ENCODE measurements at regions not wholly inside any gene's neighbourhood (a gene's known extent, or its start where the extent isn't known, plus 50 kb on each side); places are given as distances from the start of the nearest gene placed in this dataset.
"Not testable (repeated sequence)": the region's sequence is repeated elsewhere in the genome, so short reads cannot be mapped to it uniquely, and the experiment has no call there.

GRCh38 chr10:8310930-8311329 lies 256.4 kb downstream of the GATA3 start:
- DNase-seq (ENCODE audit: low spot score) = no peak

DNA sequence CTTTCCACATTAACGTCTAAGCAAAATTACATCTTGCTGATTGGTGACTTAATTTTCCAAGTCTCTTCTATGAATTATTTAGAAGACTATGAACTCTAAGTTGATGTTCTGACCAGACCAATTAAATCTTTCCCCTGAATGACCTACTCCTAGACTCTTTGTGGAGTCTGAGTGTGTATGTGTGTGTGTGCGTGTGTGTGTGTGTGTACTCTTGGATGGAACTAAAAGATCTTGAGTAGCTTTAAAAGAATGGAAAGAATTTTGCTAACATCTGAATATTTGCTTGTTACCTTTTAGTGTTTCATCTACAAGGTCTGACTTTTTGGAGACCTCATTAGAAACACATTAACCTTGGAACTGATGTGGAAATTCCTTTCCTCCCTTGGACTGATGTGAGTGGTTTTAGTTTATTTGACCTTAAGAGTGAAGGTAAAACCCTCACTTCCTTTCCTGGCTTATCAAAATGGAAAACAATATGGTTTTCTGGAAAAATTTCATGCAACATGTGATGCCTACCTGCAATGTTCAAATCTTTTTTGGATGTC lies 257.1 kb downstream of the GATA3 start:
- DNase-seq (ENCODE audit: low spot score) = no peak

GRCh38 chr10:8312079-8312478 lies 257.6 kb downstream of the GATA3 start:
- DNase-seq (ENCODE audit: low spot score) = no peak

DNA sequence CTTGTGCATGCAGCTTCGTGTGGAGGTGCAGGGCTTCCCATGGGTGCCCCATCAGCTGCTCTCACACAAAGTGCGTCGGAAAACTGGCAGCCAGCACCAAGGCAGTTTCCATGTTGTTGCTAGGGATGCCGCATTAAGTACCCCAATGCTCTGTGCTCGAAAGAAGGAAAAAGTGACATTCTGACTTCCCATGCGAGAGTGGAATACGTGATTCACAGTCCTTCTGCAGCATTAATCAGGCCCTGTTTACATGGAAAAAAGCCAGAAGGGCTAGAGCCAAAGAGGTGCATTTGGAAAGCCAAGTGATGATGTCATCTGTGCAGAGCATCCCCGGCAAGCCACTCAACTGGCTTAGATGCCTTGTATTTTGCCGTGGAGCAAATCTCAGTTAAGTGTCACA lies 258.3 kb downstream of the GATA3 start:
- no peak for DNase-seq (ENCODE audit: low spot score)

GRCh38 chr10:8314486-8314885 lies 260.0 kb downstream of the GATA3 start:
- DNase-seq (ENCODE audit: low spot score) = no peak

GRCh38 chr10:8315619-8316021 lies 261.1 kb downstream of the GATA3 start:
- no peak for DNase-seq (ENCODE audit: low spot score)

DNA sequence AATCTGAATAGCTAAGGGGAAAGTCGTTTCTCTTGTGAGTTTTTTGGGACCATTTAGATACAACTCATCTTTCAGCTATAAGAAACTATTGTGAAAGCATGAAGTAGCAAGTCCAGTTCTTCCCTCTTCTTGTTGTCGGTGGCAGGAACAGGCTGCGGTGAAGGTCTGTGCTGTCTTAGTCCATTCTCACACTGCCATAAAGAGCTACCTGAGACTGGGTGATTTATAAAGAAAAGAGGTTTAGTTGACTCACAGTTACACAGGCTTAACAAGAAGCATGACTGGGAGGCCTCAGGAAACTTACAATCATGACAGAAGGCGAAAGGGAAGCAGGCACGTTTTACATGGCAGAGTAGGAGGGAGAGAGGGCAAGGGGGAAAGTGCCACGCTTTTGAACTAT lies 261.8 kb downstream of the GATA3 start:
- DNase-seq (ENCODE audit: low spot score) = no peak

DNA sequence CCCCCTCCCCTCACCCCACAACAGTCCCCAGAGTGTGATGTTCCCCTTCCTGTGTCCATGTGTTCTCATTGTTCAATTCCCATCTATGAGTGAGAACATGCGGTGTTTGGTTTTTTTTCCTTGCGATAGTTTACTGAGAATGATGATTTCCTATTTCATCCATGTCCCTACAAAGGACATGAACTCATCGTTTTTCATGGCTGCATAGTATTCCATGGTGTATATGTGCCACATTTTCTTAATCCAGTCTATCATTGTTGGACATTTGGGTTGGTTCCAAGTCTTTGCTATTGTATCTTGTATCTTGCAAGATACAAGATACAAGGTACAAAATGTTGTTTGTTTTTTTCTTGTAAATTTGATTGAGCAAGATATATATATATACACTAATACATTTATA lies 263.9 kb downstream of the GATA3 start:
- DNase-seq (ENCODE audit: low spot score) = not testable (repeated sequence)

GRCh38 chr10:8318956-8319355 lies 264.5 kb downstream of the GATA3 start:
- no peak for DNase-seq (ENCODE audit: low spot score)

DNA sequence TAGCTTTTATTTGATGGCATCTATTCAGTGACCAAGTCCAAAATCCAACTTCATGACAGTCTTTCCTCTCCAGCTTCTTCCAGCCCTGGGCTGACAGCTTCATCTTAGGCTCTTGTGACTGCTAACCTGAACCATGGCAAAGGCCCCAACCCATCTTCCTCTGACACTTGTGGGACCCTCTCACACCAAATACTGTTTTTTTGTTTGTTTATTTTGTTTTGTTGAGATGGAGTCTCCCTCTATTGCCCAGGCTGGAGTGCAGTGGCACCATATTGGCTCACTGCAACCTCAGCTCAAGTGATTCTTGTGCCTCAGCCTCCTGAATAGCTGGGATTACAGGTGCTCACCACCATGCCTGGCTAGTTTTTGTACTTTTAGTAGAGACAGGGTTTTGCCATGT lies 265.2 kb downstream of the GATA3 start:
- no peak for DNase-seq (ENCODE audit: low spot score)

GRCh38 chr10:8321990-8322389 lies 267.5 kb downstream of the GATA3 start:
- DNase-seq (ENCODE audit: low spot score) = no peak

DNA sequence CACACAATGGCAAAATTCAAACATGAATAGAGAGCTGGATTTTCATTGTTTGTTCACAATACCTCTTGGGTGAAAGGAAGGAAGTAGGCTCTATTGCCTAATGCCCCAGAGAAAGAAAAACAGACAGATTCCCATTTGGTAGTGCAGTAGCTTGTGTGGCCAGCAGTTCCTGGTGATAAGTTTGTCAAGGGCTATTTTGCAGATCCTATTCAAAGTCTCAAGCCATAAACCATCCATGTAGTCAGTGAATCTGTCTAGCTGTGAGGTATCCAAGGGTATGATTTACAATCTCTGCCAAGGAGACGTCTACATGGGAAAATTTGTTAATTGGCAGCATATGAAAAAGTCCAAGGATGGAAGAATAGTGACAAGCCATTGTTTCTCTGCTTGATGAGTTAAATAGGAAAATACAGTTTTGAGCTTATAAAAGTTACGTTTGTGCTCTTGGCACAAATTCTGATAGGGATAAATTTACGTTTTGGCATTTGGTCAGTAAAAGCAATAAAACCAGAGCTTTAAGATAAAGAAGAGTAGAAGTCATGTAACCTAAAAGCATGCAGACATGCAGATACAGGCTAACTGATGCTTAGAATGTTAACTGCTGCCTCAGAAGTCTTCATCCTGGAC lies 269.1 kb downstream of the GATA3 start:
- no peak for DNase-seq (ENCODE audit: low spot score)

DNA sequence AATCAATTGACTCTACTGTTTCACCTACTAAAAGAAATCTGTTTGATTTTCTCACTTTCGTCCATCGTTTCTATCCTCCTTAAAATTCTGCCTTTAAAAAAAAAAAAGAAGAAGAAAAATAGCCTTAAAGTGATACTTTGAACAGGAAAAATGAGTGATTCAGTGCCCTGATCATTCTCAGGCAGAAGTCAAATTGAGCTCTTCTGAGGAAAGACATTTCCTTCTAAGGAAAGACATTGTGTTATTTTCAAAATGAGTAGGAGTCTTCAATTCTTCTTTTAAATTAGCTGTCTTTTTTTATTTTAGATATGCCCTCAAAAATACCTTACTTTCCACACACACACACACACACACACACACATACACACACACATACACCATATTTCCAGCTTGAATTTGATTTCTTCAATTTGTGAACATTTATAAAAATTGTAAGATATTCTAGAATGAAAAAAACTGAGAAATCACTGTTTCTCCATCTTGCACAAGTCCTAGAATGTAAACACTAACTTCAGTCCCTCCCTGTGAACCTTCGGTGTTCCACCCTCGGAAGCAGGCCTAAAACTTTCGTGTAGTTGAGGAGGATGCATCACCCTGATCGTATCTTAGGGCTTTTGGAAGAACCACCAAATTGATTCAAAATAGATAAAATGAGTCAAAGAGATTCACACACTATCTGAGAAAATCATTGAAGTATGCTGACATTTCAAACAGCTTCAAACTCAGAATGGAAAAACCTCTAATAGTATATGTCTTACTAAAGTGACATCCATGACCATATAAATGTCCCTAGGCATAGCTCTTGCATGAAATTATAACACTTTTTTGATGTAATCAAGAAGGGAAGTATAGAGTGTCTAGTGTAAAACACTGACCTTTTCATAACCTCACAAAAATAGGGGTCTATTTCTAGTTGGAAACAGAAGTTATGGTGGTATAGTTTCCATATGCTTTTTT lies 270.8 kb downstream of the GATA3 start:
- no peak for DNase-seq (ENCODE audit: low spot score)

GRCh38 chr10:8326396-8327139 lies 272.1 kb downstream of the GATA3 start:
- DNase-seq (ENCODE audit: low spot score) = no peak

- DNase-seq (ENCODE audit: low spot score) = no peak
Observed at GRCh38 chr10:8327140-8327423, 272.6 kb downstream of the GATA3 start.

- DNase-seq (ENCODE audit: low spot score) = no peak
Observed at GRCh38 chr10:8331387-8331786, 276.9 kb downstream of the GATA3 start.

- DNase-seq (ENCODE audit: low spot score) = peak; percentile 47
Observed at GRCh38 chr10:8331896-8332729, 277.6 kb downstream of the GATA3 start.

DNA sequence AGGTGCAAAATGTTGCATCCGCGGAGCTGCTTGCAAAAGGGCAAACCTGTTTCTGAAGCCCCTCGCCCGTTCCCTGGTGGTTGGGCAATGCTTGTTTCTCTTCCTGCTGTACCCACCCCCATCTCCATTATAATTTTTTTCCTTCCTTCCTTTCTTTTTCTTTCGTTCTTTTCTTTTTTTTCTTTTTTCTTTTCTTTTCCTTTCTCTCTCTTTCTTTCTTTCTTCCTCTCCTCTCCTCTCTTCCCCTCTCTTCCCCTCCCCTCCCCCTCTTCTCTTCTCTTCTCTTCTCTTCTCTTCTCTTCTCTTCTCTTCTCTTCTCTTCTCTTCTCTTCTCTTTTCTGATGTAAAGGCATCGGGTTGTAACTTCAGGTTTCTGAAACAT lies 278.2 kb downstream of the GATA3 start:
- DNase-seq (ENCODE audit: low spot score) = no peak

- no peak for DNase-seq (ENCODE audit: low spot score)
Observed at GRCh38 chr10:8334631-8335030, 280.1 kb downstream of the GATA3 start.

DNA sequence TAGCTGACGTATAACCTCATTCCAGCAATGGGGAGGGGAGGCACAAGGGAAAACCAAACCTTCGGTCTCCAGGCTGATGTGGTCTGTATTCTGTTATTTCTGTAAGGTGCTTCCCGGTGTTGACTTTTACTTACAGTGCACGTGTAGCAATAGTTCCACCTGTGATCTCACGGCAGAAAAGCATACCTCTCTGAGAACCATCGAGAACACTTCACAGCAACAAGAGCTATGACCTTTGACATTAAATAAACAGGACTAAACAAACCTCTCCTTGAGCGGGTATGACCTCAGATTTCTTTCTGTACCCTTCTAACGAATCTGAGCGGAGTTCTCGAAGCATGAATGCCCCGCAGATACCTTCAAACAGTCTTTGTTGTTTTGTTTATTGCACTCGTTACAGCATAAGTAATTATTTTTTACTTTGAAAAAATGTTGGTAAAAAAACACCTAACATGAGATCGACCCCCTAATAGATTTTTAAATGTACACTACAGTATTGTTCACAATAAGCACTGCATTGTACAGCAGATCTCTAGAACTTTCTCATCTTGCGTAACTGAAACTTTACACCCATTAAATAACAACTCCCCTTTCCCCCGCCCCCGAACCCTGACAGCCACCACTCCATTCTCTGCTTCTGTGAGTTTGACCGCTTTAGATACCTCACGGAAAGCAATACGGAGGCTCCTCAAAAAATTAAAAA lies 282.3 kb downstream of the GATA3 start:
- DNase-seq (ENCODE audit: low spot score) = no peak

DNA sequence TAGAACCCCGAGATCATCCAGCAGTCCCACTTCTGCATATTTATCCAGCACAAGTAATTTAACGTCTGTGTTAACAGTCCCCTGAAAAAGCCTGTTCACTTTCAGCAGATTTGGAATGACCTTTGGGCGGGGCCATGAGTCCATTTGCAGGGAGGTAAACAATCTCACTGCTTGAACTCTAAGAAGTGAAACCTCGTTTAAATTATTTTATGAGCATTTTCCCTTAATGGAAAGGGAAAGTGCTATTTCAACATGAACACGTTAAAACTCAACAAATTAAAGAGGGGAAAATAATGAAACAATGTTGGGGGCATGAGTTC lies 282.8 kb downstream of the GATA3 start:
- no peak for DNase-seq (ENCODE audit: low spot score)

Measured in AG20443 (cell line).